Left cardiac atrium (tissue), 4 donors: ENCODE measurements at regions not wholly inside any gene's neighbourhood (a gene's known extent, or its start where the extent isn't known, plus 50 kb on each side); places are given as distances from the start of the nearest gene placed in this dataset.
"Not testable (repeated sequence)": the region's sequence is repeated elsewhere in the genome, so short reads cannot be mapped to it uniquely, and the experiment has no call there.

ENCODE experiments used
- ATAC-seq, 2 donors: fragments of 200-7000 bp; cut with Tn5 transposase; one replicate each; pipeline ENCODE4 v1.9.1; 2020; ENCODE audit warnings: mild to moderate bottlenecking in 2 of 2, moderate library complexity in 2 of 2
- DNase-seq: peaks from one replicate; pipeline ENCODE4 v3.0.0-alpha.2; 2020
- intact Hi-C, 2 donors: fragments of 100-400 bp; cut with DNase I; formaldehyde crosslinking; loops; one replicate each; pipeline versions ENCODE4 v1.14.1 to v1.15.1; 2022 to 2023
- donor health status: DM: no; HTN: yes; CAD: no.
- donor health status: DM: no; HTN: yes; CAD: no; lungs with severe emphysema.
- donor health status: DM: yes; HTN: yes; CAD: no.
- donor health status: Dilated cardiomyopathy.

- intact Hi-C loops = no loop called here
- DNase-seq (no peak), ATAC-seq (no peak)
These were observed 67.2 kb downstream of the BUB3 start for GRCh38 chr10:123221418-123221817.

- intact Hi-C loops = no loop called here
- no peak for ATAC-seq
- DNase-seq = no peak
These were observed 68.6 kb downstream of the BUB3 start for GRCh38 chr10:123222832-123223231.

GRCh38 chr10:123227706-123228105 is 73.5 kb downstream of the BUB3 start:
- intact Hi-C loops = no loop called here
- ATAC-seq (no peak), DNase-seq (no peak)

GRCh38 chr10:123229927-123230630 is 75.9 kb downstream of the BUB3 start:
- ATAC-seq (no peak), DNase-seq (no peak)
- intact Hi-C loops = no loop called here

- ATAC-seq, intact Hi-C loops, DNase-seq: not testable (repeated sequence)
These were observed 78.7 kb downstream of the BUB3 start for GRCh38 chr10:123232879-123233278.

GRCh38 chr10:123235014-123235413 is 80.8 kb downstream of the BUB3 start:
- DNase-seq, intact Hi-C loops, ATAC-seq: not testable (repeated sequence)

GRCh38 chr10:123236126-123236525 is 81.9 kb downstream of the BUB3 start:
- ATAC-seq = no peak
- intact Hi-C loops = no loop called here
- no peak for DNase-seq

- no peak for DNase-seq
- intact Hi-C loops = no loop called here
- ATAC-seq = no peak
These were observed 86.0 kb downstream of the BUB3 start for GRCh38 chr10:123240250-123240649.

- DNase-seq = no peak
- no peak for ATAC-seq
- intact Hi-C loops = no loop called here
These were observed 86.6 kb downstream of the BUB3 start for GRCh38 chr10:123240776-123241175.

- DNase-seq (no peak), ATAC-seq (no peak)
- intact Hi-C loops = no loop called here
These were observed 87.4 kb downstream of the BUB3 start for GRCh38 chr10:123241391-123242141.

- DNase-seq = no peak
- intact Hi-C loops = no loop called here
- ATAC-seq = no peak
These were observed 90.5 kb downstream of the BUB3 start for GRCh38 chr10:123244747-123245146.

- intact Hi-C loops = no loop called here
- ATAC-seq (no peak), DNase-seq (no peak)
These were observed 91.1 kb downstream of the BUB3 start for GRCh38 chr10:123245264-123245663.

- DNase-seq (no peak), ATAC-seq (peak in 1 of 2 donors; percentile 63)
- intact Hi-C loops = no loop called here
These were observed 95.7 kb downstream of the BUB3 start for GRCh38 chr10:123249894-123250293.

GRCh38 chr10:123250640-123251039 is 96.4 kb downstream of the BUB3 start:
- no peak for DNase-seq
- no peak for ATAC-seq
- intact Hi-C loops = no loop called here

- intact Hi-C loops = no loop called here
- ATAC-seq (no peak), DNase-seq (no peak)
These were observed 98.6 kb downstream of the BUB3 start for GRCh38 chr10:123252779-123253178.

- DNase-seq, intact Hi-C loops, ATAC-seq: not testable (repeated sequence)
These were observed 100.1 kb downstream of the BUB3 start for GRCh38 chr10:123254343-123254742.

- intact Hi-C loops = no loop called here
- DNase-seq (no peak), ATAC-seq (no peak)
These were observed 103.8 kb downstream of the BUB3 start for GRCh38 chr10:123257904-123258456.

- no peak for ATAC-seq
- intact Hi-C loops = no loop called here
These were observed 104.9 kb downstream of the BUB3 start for GRCh38 chr10:123259081-123259480.

GRCh38 chr10:123259791-123260190 is 105.6 kb downstream of the BUB3 start:
- DNase-seq (no peak), ATAC-seq (no peak)
- intact Hi-C loops = no loop called here

More at GRCh38 chr10:123259081-123259480, 104.9 kb downstream of the BUB3 start:
- no peak for DNase-seq

GRCh38 chr10:123262456-123262855 is 108.3 kb downstream of the BUB3 start:
- intact Hi-C loops = no loop called here
- ATAC-seq = no peak
- no peak for DNase-seq
